Lung (tissue), 11 donors: ENCODE measurements at regions not wholly inside any gene's neighbourhood (a gene's known extent, or its start where the extent isn't known, plus 50 kb on each side); places are given as distances from the start of the nearest gene placed in this dataset.

Source experiments
- ATAC-seq: fragments of 200-7000 bp; cut with Tn5 transposase; one replicate; pipeline ENCODE4 v1.9.1; 2020; ENCODE audit warnings: moderate number of reproducible peaks; ENCODE audit not compliant: insufficient read depth, low FRiP score
- DNase-seq, 3 donors: peaks; one replicate each; pipeline ENCODE4 v3.0.0-alpha.2; 2013 to 2017
- H3K27ac ChIP-seq, 2 donors: one replicate each; pipeline ENCODE4 v1.5.1; 2013; ENCODE audit warnings: mild to moderate bottlenecking in 2 of 2, moderate library complexity in 2 of 2, control low read depth in 1 of 2, inconsistent platforms in 1 of 2, low read depth in 1 of 2, low read length in 1 of 2
- H3K27me3 ChIP-seq, 3 donors: one replicate each; pipeline ENCODE4 v1.5.1; 2013; ENCODE audit warnings: low read length in 2 of 3; ENCODE audit not compliant: control insufficient read depth in 3 of 3, insufficient read depth in 3 of 3
- H3K36me3 ChIP-seq, 4 donors: one replicate each; pipeline ENCODE4 v1.5.1; 2013; ENCODE audit warnings: low read length in 4 of 4, mild to moderate bottlenecking in 1 of 4, moderate library complexity in 1 of 4; ENCODE audit not compliant: control insufficient read depth in 4 of 4, insufficient read depth in 4 of 4
- H3K4me1 ChIP-seq, 5 donors: one replicate each; pipeline ENCODE4 v1.5.1; 2013; ENCODE audit warnings: low read length in 5 of 5, mild to moderate bottlenecking in 2 of 5, moderate library complexity in 1 of 5; ENCODE audit not compliant: control insufficient read depth in 5 of 5, insufficient read depth in 5 of 5
- H3K4me3 ChIP-seq: one replicate; pipeline ENCODE4 v1.5.1; 2013; ENCODE audit warnings: mild to moderate bottlenecking, control low read depth, moderate library complexity
- H3K9ac ChIP-seq, 2 donors: one replicate each; pipeline ENCODE4 v1.5.1; 2013; ENCODE audit warnings: low read length in 2 of 2, control low read depth in 1 of 2; ENCODE audit not compliant: insufficient read depth in 1 of 2
- H3K9me3 ChIP-seq, 4 donors: one replicate each; pipeline ENCODE4 v1.5.1; 2013; ENCODE audit warnings: low read length in 3 of 4, mild to moderate bottlenecking in 1 of 4, moderate library complexity in 1 of 4; ENCODE audit not compliant: control insufficient read depth in 4 of 4, insufficient read depth in 3 of 4
- CTCF ChIP-seq: IDR thresholded peaks from 2 replicates; pipeline ENCODE4 v1.5.1; 2012; ENCODE audit warnings: mild to moderate bottlenecking; ENCODE audit errors: control extremely low read depth, extremely low read depth
- WGBS, 2 donors: extraction: QIAGEN DNeasy Blood & Tissue Kit; methylation state at CpG; one replicate each; pipeline ENCODE4 v1.1.7; 2013; 5-methylcytosine and 5-hydroxymethylcytosine counted together
- donor health status: control.
- donor health status: control.
- donor health status: Bipolar disorder and iron deficiency.
- donor health status: healthy.
- donor health status: DM: yes; HTN: yes; CAD: no.

DNA sequence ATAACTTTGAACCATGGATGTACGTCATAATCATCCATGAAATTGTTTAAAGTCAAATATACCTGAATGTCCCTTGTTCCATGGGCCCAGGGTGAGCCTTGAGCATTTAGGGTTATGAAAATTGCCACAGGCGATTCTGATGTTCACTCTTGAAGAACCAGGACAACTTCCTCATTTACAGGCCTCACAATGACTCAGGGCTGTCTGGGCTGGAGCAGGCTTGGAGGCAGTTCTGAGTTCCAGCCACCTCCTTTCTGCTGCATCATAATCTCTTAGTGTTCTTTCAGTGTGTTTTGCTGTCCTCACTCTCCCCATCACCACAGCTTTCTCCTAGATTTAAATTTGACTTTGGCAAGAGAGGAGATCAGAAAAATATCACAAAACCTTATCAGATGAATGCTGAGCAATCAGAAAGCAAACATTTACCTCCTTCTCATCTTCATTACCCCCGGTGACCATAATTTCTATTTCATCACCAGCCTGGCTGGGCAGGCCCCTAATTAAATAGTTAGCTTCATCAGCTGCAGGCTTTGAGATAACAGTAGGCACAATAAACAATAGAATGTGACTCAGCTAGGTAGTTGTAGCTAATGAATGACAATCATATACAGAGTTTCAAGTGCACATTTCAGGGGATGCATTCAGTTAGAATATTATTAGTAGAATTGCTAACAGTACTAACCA is 571.0 kb downstream of the SH2D4B start:
- TF ChIP-seq CTCF, result no peak
- Histone ChIP-seq H3K4me1 (no peaks in the 10 kb centered on the region), H3K36me3 (no peaks in the 10 kb centered on the region), H3K9me3 (no peaks in the 10 kb centered on the region), H3K27ac (no peak overlapping the region), H3K27me3 (no peaks in the 10 kb centered on the region), H3K9ac (no peak overlapping the region), H3K4me3 (no peak overlapping the region)
- DNase-seq (no peak), ATAC-seq (no peak)
- WGBS, 2 donors, result 58 to 64% methylated on average over 3 of the region's 3 CpGs

DNA sequence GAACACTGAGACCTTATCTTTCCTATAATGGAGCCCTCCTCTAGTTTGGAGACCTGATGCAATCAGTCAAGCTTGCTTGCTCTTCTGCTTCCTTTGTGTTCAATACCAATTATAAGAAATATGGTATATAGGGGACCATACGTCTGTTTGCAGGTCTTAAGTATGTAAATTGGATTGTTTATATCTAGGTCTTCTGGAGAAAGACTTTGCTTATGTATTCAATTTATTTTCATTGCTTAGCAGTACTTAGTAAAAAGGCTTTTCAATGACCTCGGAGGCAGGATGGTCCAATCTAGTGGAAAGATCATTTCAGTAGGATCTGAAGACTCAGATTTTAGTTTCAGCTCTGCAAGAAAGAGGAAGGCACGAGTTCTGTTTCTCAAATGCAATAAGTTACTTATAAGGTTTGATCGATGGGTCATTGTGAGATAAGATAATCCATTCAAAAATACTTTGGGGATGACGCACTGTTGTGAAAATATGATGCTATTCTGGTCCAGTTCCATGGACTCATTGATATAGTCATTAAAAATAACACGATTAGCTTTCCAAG is 571.6 kb downstream of the SH2D4B start:
- DNase-seq (no peak), ATAC-seq (no peak)
- H3K4me3 ChIP-seq, result no peak overlapping the region
- H3K4me1 ChIP-seq, result no peaks in the 10 kb centered on the region
- no peak overlapping the region for H3K9ac ChIP-seq
- H3K27ac ChIP-seq, result no peak overlapping the region
- no peak for TF ChIP-seq CTCF
- no peaks in the 10 kb centered on the region for H3K36me3 ChIP-seq
- H3K9me3 ChIP-seq, result no peaks in the 10 kb centered on the region
- 80 to 94% methylated on average over 6 of the region's 6 CpGs for WGBS, 2 donors
- no peaks in the 10 kb centered on the region for H3K27me3 ChIP-seq

DNA sequence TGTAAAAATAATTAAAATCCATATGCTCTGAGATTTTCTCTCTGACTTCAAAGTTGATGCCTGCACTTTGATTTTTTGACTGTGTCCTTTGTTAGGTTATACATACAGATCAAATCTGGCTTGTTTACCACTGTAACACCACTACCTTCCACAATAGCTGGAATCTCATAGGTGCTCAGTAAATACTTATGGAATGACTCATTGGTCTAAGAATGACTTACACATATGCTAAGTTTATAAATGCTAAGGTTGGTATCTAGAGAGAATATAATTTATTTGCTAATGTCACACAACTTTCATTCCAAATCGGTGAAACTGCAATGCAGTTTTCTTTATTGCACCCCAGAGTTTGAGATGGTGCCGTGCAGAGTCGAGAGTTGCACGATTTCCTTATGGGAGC is 578.5 kb downstream of the SH2D4B start:
- 76 to 88% methylated on average over 4 of the region's 4 CpGs for WGBS, 2 donors
- Histone ChIP-seq H3K4me3 (no peak overlapping the region), H3K9ac (no peak overlapping the region), H3K36me3 (no peaks in the 10 kb centered on the region), H3K4me1 (no peaks in the 10 kb centered on the region), H3K27ac (no peak overlapping the region), H3K27me3 (no peaks in the 10 kb centered on the region), H3K9me3 (no peaks in the 10 kb centered on the region)
- no peak for TF ChIP-seq CTCF
- DNase-seq, result no peak
- ATAC-seq, result no peak

DNA sequence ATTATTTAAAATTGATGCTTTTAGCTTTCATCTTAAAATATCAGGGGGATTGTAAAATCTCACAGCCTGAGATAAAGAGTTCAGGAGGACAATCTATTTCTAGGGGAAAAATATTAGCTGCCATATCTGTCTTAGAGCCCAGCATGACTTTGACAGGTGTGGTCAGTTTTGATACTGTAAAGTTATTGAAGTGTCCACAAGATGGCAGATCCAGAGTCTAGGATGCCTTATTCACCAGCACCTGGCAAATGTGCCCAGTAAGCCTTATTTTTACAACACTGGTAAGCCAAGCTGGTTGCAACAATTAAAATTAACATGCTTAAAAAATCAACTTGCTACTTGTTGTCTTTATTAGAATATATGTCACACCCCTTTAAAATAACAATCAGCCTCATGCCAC is 579.3 kb downstream of the SH2D4B start:
- Histone ChIP-seq H3K9ac (no peak overlapping the region), H3K4me1 (no peaks in the 10 kb centered on the region), H3K36me3 (no peaks in the 10 kb centered on the region), H3K27me3 (no peaks in the 10 kb centered on the region), H3K9me3 (no peaks in the 10 kb centered on the region), H3K27ac (no peak overlapping the region), H3K4me3 (no peak overlapping the region)
- no peak for ATAC-seq
- no peak for DNase-seq
- no peak for TF ChIP-seq CTCF
